CD4-positive, alpha-beta T cell treated with Interleukin-17A for 4 hours (primary cell): ENCODE measurements at regions not wholly inside any gene's neighbourhood (a gene's known extent, or its start where the extent isn't known, plus 50 kb on each side); places are given as distances from the start of the nearest gene placed in this dataset.
"Not testable (repeated sequence)": the region's sequence is repeated elsewhere in the genome, so short reads cannot be mapped to it uniquely, and the experiment has no call there.

Experiments
- DNase-seq: peaks from one replicate; pipeline ENCODE4 v3.0.0-alpha.2; 2020; ENCODE audit warnings: mixed read lengths

DNA sequence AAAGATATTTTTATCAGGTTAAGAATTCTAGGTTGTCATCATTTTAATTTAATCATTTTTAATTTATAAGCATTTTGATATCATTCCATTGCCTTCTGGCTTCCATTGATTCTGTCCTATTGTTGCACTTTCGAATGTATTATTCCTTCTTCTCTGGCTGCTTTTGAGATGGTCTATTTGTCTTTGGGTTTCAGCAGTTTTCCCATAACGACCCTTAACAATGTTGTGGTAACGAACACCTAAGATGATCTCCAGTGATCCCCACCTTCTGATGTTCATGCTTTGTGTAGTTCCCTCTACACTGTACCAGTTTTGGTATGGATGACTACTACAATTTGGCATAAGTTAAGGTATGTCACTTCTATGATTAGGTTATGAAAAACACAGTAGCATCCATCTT lies 59.9 kb downstream of the MINAR1 start:
- no peak for DNase-seq

DNA sequence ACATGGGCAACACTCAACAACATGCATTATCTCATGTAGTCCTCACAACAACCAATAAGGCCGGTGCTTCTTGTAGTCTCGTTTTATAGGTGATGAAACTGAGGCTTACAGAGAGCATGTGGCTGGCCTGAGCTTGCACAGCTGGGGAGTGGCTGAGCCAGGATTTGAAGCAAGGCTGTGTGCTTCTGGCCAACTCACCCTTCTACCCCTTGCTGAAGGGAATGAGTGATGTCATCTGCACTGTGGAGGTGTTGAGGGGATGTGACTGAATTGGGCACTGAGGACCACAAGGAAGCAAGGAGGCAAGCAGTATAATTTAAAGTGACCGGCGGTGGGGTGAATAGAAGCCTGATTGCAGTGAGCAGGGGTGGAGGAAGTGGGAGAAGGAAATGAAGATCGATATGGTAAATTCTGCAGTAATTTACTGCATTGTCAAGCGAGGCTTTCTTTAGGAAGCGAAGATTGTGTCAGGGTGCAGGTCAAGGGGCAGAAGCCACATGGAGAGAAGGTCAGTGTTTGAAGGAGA lies 62.3 kb downstream of the MINAR1 start:
- DNase-seq = no peak

DNA sequence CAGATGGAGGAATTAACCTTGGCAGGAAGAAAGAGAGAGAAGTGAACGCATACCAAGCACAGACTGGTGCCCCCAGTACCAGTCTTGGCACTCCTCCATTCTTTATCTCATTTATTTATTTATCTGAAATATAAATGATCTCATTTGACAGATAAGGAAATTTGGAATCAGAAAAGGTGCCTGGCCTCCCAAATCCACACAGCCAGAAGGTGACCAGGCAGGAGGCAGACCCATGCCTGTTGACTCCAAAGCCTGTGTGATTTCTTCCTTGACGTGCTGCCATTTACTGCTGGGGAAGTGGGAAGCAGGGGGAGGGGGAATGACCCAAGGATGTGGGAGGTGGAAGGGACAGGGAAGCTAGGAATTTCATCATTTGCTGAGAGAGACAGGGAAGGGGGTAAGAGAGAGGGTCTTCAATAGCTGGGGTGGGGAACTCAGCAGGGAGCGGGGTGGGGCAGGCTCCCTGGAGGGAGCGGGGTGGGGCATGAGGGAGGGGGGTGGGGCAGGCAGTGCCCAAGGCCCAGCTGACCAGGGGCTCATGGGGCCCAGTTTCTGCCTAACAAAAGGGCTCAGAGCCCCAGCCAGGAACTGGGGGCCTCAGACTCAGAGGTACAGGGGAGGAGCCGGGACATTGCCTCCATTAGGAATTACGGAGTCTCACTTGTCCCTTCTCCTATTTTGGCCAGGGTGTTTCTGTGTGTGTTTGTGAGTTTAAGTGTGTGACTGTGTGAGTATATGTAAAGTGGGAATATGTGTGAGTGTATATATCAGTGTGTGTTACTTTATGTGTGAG lies 63.0 kb downstream of the MINAR1 start:
- DNase-seq = no peak

DNA sequence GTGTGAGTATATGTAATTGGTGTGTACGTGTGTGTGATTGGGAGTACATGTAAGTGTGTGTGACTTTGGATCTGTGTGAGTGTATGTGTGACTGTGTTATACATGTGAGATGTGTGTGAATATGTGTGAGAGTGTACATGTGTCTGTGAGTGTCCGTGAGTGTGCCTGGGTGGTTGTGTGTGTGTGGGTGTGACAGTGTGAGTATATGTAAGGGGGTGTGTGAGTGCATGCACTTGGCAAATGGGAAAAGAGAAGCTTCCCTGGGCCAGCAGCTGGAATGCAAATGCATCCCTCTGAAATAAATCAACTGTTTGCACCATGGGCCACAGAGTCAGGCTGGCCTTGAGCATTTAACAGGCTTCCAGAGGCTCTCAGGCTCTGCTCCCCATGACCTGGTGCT lies 63.6 kb downstream of the MINAR1 start:
- no peak for DNase-seq

DNA sequence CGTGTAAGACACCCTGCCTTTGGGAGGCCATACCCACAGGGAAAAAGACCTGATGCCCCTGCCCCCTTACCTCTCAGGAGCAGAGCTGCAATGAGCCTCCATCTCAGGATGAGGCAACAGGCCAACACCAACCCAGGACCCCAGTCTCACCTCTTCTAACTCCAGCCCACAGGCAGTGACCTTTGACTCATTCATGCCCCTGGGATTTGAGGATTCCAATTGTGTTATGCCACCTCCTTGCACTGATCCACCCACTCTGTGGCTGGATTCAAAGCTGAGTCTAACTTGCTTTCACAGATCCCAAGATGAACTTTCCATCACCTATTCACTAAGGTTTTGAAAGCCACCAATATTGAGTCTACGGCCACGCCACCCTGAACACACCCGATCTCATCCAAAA lies 64.7 kb downstream of the MINAR1 start:
- DNase-seq = no peak

DNA sequence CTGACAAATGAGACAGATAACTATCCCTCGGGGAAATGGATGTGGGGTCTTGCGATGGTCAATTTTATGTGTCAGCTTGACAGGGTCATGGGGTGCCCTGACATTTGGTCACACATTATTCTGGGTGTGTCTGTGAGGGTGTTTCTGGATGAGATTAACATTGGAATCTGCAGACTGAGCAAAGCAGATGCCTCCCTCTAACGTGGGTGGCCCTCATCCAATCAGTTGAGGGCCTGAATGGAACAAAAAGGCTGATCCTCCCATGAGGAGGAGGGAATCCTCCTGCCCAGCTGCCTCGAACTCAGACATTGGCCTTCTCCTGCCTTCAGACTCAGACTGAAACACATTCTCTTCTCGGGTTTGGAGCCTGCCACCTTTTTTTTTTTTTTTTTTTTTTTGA lies 69.0 kb downstream of the MINAR1 start:
- DNase-seq = no peak

DNA sequence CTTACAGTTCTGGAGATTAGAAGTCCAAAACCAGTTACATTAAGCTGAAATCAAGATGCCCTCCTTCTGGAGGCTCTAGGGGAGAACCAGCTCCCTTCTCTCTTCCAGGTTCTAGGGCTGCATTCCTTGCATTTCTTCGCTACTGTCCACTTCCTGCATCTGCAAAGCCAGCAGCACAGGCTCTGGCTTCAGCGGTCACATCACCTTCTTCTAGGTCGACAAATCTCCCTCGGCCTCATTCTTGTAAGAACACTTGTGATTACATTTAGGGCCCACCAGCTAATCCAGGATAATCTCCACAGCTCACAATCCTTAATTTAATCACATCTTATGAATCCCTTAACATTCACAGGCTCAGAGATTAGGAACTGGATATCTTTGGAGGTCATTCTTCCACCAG lies 73.8 kb downstream of the MINAR1 start:
- no peak for DNase-seq

DNA sequence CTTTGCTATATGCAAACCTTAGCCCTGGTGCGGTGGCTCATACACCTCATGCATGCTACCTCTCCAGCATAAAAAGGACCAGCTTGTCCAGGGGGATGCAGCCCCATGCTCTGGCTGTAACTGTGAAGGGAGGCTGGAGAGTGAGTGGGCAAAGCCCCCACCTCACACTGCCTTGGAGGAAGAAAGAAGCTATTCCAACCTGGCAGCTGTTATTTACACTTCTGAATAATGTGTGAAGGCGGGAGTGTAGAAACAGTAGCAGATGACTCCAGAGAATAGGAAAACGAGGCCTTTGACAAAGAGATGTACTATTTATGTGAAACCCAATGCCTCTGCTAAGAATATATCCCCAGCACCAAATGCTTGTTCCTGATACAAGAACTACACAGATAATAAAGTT lies 80.7 kb downstream of the MINAR1 start:
- not testable (repeated sequence) for DNase-seq

DNA sequence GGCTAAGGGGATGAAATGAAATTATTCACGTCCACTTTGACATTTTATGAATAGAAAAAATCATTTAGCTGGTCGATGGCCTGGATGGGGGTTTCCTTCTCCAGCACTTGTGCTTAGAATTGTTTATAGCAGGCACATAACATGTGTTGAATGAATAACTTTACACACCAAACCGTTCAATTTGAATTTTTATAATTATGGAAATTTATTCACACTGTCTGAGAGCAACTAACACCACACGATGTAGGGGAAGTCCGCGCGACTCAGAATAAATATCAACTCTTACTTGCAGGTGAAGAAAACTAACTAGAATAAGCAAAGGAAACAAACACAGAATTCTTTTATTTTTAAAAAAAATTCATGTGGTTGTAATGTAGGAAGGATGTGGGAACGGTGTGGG lies 81.3 kb downstream of the MINAR1 start:
- no peak for DNase-seq

DNA sequence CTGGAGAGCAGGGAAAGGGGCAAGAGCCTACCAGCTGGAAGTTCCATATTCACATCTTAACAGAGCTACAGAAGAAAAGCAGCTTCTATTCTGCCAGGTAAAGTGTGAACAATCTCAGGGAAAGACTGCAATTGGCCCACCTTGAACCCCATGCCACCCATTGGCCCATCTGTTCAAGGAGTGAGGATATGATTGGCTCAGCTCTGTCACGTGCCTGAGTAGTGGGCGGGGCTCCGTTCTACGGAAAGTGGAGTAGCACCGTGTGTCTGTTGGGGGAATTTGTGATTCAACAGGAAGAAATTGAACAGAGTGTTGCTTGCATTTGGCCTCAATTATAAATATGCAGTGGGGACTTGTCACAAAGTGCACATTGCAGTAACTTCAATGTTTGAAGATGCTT lies 81.8 kb downstream of the MINAR1 start:
- DNase-seq = no peak

DNA sequence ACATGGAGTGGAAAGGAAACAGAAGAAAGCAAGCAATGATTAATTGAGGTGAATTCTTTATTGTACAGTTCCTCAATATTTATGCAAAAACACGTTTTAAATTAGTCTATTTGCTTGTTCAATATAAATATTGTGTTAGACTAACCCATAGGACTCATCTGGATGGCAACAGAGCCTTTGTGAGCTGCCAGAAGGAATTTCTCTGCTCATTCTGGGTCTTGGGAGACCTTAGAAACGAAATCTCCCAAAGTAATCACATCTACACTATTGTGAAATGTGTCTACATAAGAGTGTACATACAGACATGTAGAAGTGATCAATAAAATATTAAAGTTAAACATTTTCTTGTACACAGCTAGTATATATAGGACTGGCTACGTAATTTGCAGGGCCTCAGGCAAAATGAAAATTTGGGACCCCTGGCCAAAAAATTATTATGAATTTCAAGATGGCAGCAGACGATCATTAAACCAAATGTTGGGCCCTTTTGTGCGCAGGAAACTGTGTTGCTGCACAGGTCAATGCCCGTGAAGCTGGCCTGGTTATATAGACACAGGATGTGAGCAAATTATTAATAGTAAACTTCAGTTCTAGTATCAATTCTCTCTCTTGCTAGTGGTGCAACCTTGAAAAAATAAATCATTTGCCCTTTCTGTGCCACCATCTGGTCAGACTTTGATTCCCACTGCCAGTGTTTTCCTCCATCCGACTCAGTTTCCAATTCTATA lies 83.3 kb downstream of the MINAR1 start:
- DNase-seq = no peak

DNA sequence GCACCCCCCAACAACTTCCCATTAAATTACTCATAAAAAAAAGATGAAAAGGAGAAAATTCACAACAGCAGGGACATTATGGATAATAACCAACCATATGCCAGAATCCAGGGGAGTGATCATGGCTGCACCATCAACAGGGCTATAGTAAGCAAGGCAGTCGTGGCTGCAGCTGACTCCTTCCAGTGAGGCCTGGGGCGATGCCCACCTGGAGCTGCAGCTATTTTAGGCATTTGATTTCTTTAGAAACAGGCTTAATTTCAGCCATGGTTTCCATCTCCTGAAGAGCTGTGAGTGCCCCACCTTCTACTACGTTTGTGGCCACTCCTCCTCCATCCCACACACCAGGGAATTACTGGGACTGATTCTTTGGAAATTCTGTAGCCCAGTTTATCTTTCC lies 84.0 kb downstream of the MINAR1 start:
- DNase-seq = no peak

DNA sequence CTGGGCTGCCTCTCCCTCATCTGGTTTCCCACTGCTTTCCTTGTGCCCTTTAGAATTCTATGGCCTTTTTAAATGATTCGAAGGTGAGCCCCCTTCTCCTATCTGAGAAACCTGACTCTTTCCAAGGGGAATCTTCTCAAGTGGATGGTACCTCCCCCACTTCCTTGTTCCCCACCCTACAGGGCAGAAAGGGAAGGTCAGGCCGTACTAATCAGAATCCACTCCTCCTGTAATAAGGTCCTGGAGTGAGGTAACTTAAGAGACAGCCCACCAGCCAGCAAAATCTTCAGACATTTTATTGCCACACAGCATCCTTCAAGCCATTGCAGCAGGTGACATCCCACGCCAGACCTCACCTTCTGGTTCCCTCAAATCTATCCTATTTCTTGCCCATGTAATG lies 84.5 kb downstream of the MINAR1 start:
- DNase-seq = no peak

DNA sequence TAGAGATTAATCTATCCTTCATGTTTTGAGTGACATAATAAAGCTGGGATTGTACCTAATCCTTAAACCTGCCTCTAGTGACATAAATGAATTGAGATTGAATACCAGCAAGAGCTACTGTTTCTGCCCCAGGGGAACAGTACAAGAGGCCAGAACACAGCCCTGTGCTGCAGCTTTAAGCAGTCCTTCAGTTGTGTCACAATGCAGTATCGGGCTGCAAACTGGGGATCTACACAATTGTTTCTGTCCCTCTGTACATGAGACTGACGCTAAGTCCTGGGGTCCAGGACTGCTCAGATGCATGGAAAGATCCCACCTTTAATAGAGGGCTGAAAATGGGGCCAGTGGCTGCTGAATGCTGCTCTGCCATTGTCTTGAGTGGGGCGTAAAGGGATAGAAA lies 87.5 kb downstream of the MINAR1 start:
- no peak for DNase-seq

DNA sequence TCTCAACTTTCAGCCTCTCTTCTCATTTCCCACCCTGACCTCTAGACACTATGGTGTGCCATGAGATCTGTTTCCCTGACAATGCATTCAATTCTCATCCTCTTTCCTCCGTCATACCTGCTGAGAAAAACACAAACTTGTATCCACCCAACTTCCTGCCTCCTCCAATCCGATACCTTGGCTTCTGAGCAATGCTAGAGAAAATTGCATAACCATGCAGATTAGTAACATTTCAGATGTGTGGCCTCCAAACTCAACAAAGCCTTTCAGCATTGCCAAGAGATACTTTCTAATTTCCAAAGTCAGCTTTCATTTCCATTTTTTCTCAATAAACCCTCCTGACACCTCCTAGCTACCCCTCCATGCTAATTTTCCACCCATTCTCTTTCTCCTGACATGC lies 88.5 kb downstream of the MINAR1 start:
- DNase-seq = no peak

DNA sequence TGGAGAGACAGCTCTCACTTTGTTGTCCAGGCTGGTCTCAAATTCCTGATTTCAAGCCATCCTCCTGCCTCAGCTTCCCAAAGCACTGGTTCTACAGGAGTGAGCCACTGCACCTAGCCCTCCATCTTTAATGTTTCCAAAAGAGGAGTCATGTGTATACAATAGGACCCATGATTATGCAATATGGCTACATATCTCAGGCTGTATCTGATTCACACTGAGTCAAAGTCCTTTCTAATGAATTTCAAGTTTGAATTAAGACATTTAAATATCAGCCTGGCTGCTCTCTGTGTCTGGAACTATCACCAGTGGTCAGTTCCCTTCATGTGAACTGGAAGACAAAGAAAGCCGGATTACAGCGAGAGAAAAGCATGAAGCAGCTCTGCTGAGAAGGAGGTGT lies 90.5 kb downstream of the MINAR1 start:
- no peak for DNase-seq

DNA sequence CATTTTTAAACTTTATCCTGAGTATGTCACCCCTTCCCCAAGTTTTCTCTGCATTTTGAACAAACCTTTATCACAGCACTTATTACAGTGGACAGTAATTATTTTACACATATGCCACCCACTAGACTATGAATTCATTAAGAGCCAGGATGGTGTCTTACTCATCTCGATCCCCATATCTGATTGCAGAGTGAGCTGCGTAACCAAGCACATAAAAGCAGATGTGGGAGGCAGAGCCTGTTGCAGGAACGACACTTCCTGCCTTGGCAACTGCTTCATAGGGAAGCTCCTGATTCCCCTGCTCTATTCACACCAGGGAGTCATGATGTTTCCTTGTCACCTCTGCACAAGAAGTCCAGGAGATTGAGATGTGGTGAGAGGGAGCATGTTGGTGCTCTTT lies 91.1 kb downstream of the MINAR1 start:
- no peak for DNase-seq

DNA sequence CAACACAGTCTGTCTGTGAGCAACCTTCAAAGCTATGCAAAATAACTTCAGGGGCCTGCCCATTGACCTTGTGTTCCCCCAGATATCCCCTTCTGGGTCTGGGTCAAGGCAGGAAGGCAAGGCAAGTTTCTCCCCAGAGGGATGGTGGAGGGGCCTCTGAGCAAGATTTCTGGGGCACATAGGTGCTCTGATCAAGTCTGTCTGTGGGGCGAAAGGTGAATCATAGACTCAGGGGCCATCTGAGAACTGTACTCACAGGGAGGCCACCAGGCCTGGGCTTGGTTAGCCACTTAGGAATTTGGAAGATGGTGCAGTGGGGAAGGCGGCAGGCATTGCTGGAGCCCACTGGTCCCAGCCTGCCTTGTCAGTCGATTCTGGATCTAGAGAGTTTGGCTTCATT lies 92.4 kb downstream of the MINAR1 start:
- DNase-seq = no peak

DNA sequence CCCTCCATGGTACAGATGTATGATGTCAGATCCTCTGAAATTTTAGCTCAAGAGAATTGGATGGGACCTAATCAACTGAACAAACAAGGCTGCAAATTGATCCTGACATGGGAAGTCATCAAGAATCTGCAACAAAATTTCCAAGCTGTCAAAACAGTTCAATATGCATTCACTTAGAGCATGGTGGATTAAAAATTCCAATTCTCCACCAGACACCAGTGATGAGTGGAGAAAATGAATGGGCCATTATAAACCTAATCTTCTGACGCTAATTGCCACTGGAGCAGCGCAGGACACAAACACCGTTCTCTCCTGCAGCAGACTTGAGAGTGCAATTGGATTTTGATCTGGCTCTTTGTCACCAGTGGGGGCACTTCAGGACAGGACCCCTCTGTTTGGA lies 94.2 kb downstream of the MINAR1 start:
- DNase-seq = no peak

DNA sequence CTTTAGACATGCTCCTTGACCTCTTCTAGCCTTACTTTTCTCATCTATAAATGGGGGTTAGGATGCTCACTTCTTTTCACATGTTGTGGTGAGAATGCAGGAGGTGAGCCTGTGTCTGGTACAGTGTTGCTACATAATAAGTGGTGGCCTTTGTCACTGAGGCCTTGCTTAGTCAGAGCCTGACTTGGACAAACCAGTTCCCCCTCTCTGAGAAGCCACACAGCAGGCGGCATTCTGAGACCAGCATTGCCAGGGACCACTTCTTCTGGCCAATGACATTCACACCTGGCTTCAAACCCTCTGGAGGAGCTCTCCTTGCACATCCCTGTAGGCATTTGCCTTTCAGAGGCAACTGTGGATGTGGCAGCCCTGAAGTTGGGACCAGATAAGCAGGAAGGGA lies 95.7 kb downstream of the MINAR1 start:
- no peak for DNase-seq

DNA sequence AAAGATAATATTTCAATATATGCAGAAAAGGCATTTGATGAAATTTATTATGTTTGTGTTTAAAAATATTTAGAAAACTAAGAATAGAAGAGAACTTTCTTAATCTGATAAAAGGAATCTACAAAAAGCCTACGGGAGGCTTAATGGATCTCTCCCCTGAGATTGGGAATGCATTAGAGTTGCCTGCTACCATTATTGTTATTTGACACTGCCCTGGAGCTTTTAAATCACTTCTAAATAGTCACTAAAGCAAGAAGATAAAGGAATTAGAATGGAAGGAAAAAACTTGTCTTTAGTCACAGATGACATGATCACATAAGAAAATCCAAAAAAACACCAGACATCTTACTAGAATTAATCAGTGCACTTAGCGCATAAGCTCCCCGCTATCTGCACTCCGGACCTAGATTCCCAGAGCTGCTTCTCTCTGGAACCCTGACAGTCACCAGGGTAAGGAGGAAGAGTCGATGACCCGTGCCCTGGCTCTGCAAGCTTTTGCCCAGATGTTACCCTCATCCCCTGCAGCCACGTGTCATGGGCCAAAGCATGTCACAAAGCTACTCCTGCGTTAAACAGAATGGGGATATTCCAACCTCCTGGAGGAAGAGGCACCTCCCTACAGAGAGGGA lies 97.1 kb downstream of the MINAR1 start:
- no peak for DNase-seq

DNA sequence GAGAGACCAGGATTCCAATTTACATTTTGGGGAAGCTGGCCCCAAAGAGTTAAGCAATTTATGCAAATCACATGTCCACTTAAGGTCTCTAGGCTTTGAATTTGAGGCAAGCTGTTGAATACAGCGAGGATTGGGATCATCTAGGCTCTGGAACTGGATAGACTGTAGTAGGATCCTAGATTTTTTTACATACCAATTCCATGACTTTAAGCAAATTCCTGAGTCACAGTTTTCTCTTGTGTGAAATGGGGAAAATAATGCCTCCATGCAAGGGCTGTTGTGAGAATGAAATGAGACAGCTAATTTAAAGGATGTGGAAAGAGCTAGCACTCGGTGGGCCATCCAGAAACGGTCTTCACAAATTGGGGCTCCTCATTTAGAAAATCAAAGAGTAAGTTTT lies 103.4 kb downstream of the MINAR1 start:
- no peak for DNase-seq

DNA sequence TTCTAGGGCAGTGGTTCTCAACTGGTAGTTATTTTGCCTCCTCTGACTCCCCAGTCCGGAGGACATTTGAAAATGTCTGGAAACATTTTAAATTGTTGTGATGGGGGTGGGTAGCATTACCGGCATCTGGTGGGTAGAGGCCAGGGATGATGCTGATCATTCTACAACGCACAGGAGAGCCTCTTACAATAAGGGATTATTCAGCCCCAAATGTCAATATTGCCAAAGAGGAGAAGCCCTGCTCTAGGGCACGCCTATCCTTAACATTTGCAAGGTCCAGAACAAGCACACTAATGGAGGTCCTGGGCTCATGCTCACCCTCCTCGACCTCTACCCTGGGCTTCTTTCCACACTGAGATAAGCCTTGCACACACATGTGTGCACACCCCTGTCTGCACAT lies 106.4 kb downstream of the MINAR1 start:
- no peak for DNase-seq

DNA sequence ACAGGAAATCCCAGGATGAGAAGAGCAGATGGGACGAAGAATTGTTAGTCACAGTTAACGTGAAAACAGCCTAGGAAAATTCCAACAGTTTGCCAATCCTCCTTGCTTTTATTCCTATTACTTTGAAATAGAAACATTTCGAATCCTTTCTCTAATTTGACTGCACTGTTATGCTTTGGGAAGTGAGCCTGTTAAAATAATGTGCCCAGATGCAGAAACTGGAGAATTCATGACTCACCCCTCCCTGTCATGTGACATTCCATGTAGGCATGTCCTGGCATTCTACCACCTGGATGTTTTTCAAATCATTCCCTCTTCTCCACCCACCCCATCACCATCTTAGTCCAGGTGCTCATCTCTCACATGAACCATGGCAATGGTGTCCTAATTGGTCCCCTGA lies 107.3 kb downstream of the MINAR1 start:
- DNase-seq = no peak
